Hindlimb muscle (tissue), 1 donor: ENCODE measurements at regions not wholly inside any gene's neighbourhood (a gene's known extent, or its start where the extent isn't known, plus 50 kb on each side); places are given as distances from the start of the nearest gene placed in this dataset.
A peak's percentile ranks its signal among the peaks of the same experiment; 100 is the strongest.

Experiments
- DNase-seq: peaks from one replicate; pipeline ENCODE4 v3.0.0-alpha.2; 2013

DNA sequence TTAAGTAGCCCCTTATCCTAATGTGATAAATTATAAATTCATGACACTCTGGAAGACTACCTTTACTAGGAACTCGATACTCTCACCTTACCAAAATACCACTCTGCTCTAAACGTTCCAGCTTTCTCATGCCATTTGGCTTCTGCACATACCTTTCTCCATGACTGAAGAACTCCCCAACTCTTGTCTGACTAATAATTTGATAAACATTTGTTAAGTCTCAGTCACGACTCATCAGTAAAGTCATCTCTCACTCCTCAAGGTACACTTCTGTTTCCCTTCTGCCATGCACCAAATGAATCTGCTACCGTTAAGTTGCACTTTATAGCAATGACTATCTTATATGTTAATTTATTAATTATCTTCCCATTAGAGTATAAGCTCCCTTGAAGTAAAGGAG lies 498.3 kb upstream of the NOVA1 start:
- DNase-seq = no peak

DNA sequence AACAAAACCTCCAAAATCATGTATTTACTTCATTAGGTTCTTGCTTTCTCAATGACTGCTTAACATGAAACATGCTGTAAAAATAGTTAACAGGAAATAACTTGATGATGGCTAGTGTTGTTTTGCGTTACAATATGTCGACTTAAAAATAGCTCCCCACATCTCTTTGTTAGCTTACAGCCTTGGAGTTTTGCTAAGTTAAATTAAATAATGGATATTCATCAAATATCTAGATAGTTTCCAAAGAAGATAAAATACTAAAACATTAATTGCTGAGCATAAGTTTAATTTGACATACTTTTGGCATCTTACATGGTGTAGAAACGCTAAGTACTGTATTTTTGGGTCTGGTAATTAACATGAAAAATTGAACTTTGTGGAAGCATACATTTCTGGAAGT lies 500.6 kb upstream of the NOVA1 start:
- DNase-seq = no peak

DNA sequence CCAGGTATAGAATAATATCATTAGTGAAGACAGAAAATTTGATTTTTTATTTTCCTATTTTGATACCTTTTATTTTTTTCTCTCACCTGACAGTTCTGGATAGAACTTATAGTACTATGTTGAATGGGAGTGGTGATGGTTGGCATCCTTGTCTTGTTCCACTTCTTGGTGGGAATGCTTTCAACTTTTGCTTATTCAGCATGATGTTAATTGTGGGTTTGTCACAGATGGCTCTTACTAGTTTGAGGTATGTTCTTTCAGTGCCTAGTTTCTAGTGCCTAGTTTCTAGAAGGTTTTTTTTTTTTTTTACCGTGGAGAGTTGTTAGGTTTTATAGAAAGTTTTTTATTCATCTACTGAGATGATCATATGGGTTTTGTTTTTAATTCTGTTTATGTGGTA lies 516.3 kb upstream of the NOVA1 start:
- DNase-seq = no peak

DNA sequence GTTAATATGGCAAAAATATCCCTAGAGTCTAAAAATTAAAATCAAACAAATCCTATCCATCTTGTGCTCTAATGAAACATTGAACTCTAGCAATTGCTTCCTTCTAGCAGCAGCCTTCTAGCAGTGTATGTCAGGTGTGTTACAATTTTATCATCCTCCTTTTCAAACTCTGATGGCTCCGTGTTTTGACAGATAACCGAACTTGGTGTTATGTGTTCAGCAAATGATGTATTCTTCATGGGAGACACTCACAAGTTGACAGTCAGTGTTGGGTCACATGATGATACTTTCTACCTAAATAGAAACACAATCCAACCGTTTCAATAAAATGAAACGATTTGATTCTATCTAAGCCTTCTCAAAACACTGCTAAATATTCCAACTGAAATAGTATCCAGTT lies 525.3 kb upstream of the NOVA1 start:
- no peak for DNase-seq

DNA sequence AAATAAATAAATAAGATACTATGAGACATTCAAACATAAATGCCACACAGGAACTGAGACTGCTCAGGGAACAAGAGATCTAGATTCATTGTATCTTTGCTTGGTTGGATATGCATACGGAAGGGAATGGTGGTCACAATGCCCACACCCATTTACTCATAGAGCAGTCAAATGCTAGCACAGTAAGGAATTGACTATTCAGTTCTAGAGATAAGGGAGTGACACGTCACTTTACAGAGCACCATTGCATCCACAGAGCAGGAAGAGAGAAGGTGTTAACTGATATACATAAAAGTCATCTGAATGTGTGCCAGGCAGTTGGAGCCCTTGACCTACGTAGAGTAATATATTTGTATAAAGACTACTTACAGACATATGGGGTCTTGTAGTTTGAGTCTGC lies 530.0 kb upstream of the NOVA1 start:
- no peak for DNase-seq

DNA sequence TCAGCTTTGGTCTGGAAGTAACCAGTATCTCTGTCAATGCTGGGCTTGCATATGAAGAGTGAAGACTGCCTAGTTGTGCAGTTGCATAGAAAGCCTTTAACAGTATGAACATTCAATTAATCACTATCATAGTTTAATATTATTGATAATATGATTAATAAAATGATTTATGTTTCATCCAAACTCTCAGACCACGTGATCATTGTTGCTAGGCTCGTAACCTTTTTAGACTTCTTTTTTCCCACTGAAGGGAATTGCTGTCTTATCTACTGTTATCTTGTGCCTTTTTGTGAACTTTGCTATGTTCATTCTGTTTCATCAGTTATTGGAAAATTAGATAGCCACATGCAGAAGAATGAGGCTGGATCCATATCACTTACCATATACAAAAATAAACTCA lies 536.4 kb upstream of the NOVA1 start:
- no peak for DNase-seq

DNA sequence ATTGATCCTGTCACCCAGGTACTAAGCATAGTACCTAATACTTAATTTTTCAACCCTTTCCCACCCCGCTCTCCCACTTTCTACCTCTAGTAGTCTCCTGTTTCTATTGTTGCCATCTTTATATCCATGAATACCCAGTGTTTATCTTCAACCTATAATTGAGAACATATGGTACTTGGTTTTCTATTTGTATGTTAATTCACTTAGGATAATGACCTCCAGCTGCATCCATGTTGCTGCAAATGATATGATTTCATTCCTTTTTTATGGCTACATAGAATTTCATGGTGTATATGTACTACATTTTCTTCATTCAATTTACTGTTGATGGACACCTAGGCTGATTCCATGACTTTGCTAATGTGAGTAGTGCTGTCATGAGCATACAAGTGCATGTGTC lies 547.3 kb upstream of the NOVA1 start:
- no peak for DNase-seq

DNA sequence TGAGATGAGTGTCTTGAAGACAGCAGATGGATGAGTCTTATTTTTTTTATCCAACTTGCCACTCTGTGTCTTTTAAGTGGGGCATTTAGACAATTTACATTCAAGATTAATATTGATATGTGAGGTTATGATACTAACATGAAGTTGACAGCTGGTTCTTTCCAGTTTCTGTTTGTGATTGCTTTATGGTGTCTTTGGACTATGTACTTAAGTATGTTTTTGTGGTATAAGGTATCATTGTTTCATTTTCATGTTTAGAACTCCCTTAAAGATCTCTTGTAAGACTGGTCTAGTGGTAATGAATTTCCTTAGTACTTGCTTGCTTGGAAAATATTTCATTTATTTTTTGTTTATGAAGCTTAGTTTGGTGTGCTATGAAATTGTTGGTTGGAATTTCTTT lies 550.3 kb upstream of the NOVA1 start:
- DNase-seq = no peak

DNA sequence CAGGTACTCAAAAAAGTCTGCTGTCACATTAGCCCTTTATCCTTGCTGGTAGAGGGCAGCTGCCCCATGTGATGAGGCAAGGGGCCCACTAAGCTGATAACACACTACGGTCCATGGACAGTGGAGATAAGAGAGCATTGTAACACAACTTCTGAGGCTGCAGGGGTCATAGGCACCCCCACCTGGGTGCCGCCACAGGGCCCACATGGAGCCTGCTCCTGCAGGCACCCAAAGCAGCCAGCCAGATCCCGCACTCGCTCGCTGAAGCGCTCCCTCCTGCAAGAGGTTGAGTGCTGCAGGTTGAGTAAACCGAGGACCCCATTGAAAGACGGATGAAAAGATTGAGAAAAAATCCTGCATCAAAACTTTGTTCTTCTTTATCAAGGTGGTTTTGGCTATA lies 566.3 kb upstream of the NOVA1 start:
- DNase-seq = no peak

DNA sequence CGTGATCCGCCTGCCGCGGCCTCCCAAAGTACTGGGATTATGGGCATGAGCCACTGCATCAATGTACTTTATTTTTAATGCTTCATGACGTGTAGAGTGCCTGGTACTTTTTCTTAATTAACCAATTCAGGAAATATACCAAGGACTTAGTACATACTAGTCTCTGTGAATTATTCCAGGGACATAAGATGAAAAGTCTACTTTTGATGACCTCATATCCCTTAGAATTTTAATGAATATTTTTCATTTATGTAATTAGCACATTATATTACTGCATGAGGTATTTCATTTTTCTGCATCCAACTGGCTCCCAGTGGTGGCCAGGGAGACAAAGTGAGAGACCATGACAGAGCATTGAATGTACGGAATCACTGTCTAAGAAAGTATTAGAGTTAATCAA lies 577.7 kb upstream of the NOVA1 start:
- DNase-seq = no peak

DNA sequence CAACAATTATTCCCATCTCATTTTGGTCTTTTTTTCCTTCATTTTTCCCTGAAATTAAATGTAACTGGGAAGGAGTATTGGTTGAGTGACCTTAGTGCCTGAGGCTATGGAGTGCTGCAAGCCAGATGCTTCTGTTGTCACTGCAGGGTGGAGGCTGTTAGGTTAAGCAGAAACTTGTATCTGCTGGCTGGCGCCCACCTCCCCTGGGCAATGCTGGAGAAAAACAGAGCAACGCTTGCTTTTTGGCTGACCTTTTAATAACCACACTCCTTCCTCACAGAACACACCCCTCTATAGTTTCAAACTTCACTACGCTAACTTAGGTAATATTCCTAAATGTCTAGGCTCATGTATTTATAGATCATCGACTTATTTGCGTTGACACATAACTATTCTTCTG lies 583.5 kb upstream of the NOVA1 start:
- peak; percentile 30 for DNase-seq

DNA sequence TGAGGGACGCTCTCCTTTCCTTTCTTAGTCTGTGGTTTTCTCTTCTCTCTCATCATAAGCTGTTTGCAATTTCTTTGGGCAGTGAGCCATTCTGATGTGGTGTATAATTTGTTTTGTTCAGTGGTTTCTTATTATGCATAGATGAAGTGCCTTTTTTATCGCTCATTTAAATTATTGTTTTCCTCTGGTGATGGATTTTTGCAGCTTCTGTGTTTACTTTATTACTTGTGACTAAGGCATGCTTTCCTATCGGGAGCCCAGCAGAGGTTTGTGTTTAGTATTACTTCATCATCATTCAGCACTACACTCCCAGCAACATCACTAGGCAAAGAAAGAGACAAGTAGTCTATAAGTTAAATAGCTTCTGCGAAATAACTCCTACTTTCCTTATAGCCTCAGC lies 586.6 kb upstream of the NOVA1 start:
- DNase-seq = peak; percentile 31

DNA sequence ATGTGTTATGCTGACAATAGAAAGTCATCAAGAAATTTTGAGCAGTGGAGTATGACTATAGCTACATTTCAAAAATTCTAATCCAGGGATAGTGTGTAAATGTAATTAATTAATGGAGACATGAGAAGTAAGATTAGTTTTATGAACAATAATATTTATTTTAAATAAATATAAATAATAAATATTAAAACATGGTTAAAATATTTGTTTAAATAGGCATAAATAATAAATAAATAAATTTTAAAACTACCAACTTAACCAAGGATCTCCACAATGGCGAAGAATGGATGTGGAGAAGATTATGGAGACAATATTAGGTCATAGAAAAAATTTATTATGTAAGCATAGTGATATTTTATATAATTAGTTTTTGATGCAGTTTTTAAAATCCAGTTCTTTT lies 588.2 kb upstream of the NOVA1 start:
- no peak for DNase-seq

DNA sequence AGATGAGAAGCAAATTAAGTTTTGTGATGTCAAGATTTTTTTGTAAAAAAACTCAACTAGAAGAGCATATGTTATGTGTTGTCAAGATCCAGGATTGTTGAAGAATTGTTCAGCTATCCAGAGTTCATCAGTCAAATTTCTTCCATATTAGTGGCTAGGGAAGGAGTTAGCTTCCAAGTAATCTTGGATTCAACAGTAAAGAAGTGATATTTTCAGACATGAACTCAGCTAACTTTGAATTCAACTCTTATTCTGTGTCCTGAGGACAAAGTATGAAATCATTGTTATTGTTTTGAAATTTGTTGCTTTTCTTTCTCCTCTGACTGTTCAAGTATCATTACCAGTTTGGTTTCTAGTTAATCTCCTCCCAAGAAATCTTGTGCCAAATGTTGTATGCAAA lies 589.3 kb upstream of the NOVA1 start:
- DNase-seq = no peak

DNA sequence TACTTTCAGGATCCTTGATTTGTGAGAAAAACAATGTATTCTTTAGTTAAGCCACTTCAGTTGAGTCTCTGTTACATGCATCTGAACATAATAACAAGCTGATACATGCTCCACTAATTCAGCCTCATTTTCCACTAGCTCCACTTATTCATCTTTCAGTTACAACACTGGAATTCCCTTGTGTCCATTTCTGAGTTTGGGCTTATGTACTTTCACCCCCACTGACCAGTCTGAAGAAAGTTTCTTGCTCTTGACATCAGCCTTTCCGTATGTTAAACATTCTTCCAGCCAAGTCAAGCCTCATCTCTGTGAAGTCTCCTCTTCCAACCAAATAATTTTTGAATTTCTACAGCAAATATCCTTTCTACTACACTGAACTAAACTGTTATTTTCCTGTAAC lies 592.5 kb upstream of the NOVA1 start:
- DNase-seq = no peak

DNA sequence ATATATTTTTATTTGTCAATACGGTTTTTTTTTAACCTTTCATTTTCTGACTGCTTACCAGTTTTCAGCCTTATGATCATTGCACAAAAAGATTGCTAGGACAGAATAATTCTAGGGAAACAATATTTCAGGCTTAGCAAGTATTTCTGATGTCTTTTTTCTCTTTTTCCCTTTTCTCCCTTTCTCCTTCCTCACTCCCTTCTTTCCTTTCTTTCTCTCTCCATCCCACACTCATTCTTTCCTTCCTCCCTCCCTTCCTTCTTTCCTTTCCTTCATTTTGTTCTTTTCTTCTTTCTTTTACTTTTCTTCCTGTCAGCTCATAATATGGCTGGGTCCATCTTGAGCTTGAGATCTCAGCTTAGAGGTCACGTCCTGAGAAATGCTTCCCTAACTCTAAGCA lies 601.4 kb upstream of the NOVA1 start:
- DNase-seq = no peak

DNA sequence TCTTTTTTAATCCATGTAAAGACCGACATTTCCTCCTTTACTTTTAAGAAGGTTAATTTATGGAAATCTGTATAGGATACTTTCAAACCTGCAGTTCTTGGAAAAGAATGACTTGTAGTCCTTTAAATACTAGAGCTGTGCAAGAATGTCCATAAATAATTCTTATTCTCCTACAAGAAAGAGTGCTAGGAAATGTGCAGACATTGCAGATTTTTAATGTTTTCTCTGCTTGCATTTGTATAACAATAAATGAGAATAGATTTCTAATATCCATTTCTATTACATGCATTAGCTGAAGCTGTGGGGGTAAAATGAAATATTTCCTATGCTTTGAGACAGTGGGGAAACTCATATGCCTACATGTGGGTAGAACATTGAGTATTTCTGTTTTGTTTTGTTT lies 607.2 kb upstream of the NOVA1 start:
- DNase-seq = no peak

DNA sequence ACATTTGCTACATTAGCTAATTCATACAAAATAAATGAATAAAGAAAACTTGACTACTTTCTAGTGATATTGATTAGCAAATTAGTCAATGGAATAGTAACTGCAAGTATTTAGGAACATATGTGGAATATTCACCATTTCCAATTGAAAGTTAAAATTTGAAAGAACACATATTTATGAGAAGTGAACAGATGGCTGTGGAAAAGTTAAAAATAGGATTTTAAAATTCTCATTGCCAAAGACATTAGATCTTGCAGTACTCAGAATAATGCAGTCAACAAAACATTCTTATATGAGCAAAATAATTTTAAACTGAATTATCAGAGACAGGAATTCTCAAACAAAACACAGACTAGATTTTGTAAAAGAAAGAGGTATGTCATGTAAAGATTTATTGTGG lies 613.9 kb upstream of the NOVA1 start:
- DNase-seq = no peak

DNA sequence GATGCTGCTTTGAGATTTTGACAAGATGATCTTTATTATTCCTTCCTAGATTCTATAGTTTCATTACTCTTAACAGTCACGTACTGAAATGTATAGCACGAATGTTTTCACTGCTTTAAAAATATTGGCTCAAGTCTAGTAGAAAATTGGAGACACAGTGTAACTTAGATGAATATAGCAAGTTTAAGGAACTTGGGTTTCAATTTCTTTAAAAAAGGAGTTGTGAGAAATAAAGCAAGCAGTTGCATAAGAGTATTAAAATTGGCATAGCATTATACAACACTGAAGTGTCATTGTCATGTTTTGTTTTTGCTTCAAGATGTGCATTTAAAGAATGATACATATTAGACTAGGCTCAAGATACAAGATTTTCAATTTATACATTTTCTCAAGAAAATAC lies 624.8 kb upstream of the NOVA1 start:
- no peak for DNase-seq

DNA sequence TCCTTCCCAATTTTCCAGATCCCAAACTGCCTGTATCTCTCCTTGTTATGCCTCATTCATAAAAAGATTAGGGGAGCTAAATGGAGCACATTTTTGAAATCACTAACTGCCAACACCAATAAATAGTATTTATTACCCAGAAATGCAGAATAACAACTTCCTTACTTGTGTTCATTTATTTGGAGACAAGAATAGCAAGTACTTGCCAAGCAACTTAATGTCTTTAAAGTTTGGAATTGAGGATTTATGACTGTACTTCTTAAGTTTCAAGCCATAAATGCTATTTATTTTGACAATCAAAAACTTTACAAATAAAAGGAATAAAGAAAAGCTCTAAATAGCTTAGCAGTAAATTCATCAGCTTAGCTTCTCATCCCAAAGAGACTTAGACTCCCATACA lies 626.1 kb upstream of the NOVA1 start:
- DNase-seq = no peak

DNA sequence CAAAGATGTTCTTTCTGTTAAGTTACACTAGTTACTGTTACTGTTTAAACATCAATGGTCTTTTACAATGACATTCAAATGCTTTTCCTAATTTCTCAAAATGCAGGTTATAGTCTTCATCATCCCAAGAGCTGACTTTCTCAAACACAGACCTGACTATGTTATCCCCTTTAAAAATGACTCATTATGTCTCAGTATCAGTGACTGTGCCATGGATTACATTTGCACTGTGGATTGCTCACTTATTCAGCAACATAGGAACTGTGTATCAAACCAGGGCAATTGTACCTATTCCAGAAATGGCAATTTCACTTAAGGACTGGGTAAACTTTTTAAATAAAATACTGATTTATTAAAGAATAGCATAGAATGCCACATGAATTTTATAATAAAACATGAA lies 630.2 kb upstream of the NOVA1 start:
- DNase-seq = no peak

DNA sequence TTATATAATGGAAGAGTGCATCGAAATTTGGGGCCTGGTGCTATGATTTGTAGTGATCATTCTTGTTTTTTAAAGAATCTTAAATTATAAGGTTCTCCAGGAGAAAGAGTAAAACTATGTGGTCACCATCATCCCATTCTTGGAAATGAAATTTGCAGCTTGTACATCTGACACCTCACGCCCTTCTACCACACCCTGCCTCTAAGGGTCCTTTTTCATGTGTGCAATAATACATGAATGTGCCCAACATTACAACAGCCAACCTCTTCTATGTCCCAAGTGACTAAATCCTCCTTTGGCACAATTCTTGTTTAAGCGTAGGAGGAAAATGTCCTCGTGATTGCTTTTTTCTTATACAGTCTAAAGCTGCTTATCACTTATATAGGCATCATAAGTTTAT lies 636.5 kb upstream of the NOVA1 start:
- DNase-seq = no peak

DNA sequence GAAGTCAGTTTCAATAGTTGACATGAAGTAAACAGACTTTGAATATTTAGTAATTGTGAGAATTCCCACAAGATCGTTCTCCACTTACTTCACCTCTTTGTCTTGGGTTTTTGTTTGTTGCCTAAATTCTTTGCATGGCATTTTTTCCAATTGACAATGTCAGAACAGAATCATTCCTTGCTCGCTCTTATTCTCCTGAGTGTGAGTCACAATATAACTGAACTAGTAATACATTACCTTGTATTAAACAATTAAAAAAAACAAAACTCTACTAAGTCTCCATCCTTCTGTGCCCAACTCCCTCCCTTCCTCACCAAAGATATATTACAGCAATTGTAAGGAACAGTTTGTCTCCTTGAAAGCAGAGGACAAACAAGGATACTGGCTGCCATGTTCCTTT lies 638.8 kb upstream of the NOVA1 start:
- no peak for DNase-seq

DNA sequence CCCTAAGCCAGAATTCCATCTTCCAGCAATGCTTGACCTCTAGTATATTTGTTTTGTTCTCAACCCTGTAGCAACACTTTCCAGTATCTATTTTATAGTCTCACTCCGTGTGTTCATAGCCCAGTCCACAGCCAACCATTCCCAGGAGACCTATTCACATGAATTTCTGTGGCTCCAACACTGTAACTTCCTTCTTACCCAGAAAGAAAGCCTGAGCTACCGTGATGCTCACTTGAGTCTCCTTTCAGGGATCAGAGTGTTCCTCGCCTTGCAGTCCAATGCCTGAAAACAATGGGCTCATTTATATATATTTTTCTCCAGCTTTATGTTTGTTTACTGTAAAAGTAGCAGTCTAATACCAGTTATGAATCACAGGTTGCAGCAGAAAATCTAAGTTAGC lies 645.0 kb upstream of the NOVA1 start:
- DNase-seq = no peak

DNA sequence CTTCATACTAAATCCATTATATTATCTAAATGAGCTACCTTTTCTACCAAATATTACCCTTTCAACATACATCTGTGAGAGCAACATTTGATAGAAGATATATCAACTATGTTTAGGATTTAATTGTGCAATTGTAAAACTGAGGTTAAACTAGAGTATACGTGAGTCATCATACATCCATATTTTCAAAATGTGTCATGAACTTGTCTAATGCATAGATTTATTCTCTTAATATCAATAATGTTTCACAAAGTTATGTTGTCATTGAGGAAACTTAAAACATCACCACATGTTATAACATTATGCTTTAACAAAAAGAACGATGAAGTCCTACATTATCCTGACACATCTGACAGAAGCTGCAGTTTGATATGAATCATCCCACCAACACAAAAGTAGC lies 645.5 kb upstream of the NOVA1 start:
- DNase-seq = no peak

DNA sequence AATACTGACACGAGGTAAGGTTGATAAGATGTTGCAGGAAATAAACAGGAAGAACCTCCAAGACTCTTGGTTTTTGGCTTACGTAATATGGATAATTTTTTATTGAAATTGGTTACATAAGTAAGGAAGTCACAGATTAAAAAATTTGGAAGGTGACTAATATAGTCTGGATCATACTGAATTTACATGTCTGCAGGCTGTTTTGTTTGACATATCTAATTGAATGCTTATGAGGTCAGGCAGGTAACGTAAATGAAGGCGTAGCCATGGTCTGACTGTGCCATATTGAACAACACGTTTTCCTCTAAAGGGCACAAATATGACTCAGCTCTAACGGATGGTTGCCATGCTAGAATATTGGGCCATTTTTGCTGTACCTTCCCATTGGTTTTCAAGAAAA lies 648.1 kb upstream of the NOVA1 start:
- DNase-seq = no peak
